ENCODE measurements at regions not wholly inside any gene's neighbourhood (a gene's known extent, or its start where the extent isn't known, plus 50 kb on each side); places are given as distances from the start of the nearest gene placed in this dataset.
"Not testable (repeated sequence)": the region's sequence is repeated elsewhere in the genome, so short reads cannot be mapped to it uniquely, and the experiment has no call there.

- TF ChIP-seq POLR2AphosphoS5 (IDR thresholded peaks at IDR 0.05) (no peak), POLR2A (IDR thresholded peaks at IDR 0.05) (no peak), CTCF (IDR thresholded peaks at IDR 0.05) (no peak)
- no peaks in the 10 kb centered on the region for H3K4me1 ChIP-seq
- intact Hi-C loops (cut with DNase I; ENCODE audit: low total_unique reads), result no loop called here
- no peak for DNase-seq (ENCODE audit: low spot score in 2 of 2)
- H3K4me3 ChIP-seq, result no peak overlapping the region
- no peaks in the 10 kb centered on the region for H3K9me3 ChIP-seq
- no peak overlapping the region for H3K27ac ChIP-seq
- no peaks in the 10 kb centered on the region for H3K36me3 ChIP-seq
- H3K27me3 ChIP-seq, result no peaks in the 10 kb centered on the region
Observed at GRCh38 chr11:112345706-112346105, 85.0 kb upstream of the PLET1 start.

- Histone ChIP-seq H3K9me3 (no peaks in the 10 kb centered on the region), H3K27ac (no peak overlapping the region), H3K27me3 (no peaks in the 10 kb centered on the region), H3K4me3 (no peak overlapping the region), H3K4me1 (no peaks in the 10 kb centered on the region), H3K36me3 (no peaks in the 10 kb centered on the region)
- no peak for DNase-seq (ENCODE audit: low spot score in 2 of 2)
- no peak for TF ChIP-seq CTCF (IDR thresholded peaks at IDR 0.05)
- intact Hi-C loops (cut with DNase I; ENCODE audit: low total_unique reads), result no loop called here
Observed at GRCh38 chr11:112346586-112346985, 85.9 kb upstream of the PLET1 start.

GRCh38 chr11:112348480-112349029, 87.9 kb upstream of the PLET1 start:
- H3K4me3 ChIP-seq, result no peak overlapping the region
- H3K36me3 ChIP-seq, result no peaks in the 10 kb centered on the region
- no peak overlapping the region for H3K27ac ChIP-seq
- H3K4me1 ChIP-seq, result no peaks in the 10 kb centered on the region
- TF ChIP-seq CTCF (IDR thresholded peaks at IDR 0.05) (no peak), POLR2AphosphoS5 (IDR thresholded peaks at IDR 0.05) (no peak), POLR2A (IDR thresholded peaks at IDR 0.05) (no peak)
- no peaks in the 10 kb centered on the region for H3K9me3 ChIP-seq
- no peaks in the 10 kb centered on the region for H3K27me3 ChIP-seq
- intact Hi-C loops (cut with DNase I; ENCODE audit: low total_unique reads), result no loop called here
- DNase-seq (ENCODE audit: low spot score in 2 of 2), result no peak

GRCh38 chr11:112351423-112351822, 90.8 kb upstream of the PLET1 start:
- H3K27me3 ChIP-seq; intact Hi-C loops (cut with DNase I; ENCODE audit: low total_unique reads): not testable (repeated sequence)

GRCh38 chr11:112352907-112353306, 92.2 kb upstream of the PLET1 start:
- TF ChIP-seq CTCF (IDR thresholded peaks at IDR 0.05) (no peak), POLR2AphosphoS5 (IDR thresholded peaks at IDR 0.05) (no peak), POLR2A (IDR thresholded peaks at IDR 0.05) (no peak)
- Histone ChIP-seq H3K36me3 (no peaks in the 10 kb centered on the region), H3K27me3 (no peaks in the 10 kb centered on the region), H3K4me3 (no peak overlapping the region), H3K4me1 (no peaks in the 10 kb centered on the region), H3K9me3 (no peaks in the 10 kb centered on the region), H3K27ac (no peak overlapping the region)
- intact Hi-C loops (cut with DNase I; ENCODE audit: low total_unique reads), result no loop called here
- no peak for DNase-seq (ENCODE audit: low spot score in 2 of 2)

More at GRCh38 chr11:112351423-112351822, 90.8 kb upstream of the PLET1 start:
- not testable (repeated sequence) for DNase-seq (ENCODE audit: low spot score in 2 of 2); H3K4me1 ChIP-seq; H3K27ac ChIP-seq; H3K36me3 ChIP-seq; H3K4me3 ChIP-seq; H3K9me3 ChIP-seq

- H3K27me3 ChIP-seq, result no peaks in the 10 kb centered on the region
- no peaks in the 10 kb centered on the region for H3K36me3 ChIP-seq
- no peak for TF ChIP-seq POLR2AphosphoS5 (IDR thresholded peaks at IDR 0.05)
- TF ChIP-seq CTCF (IDR thresholded peaks at IDR 0.05), result no peak
- no peak for TF ChIP-seq POLR2A (IDR thresholded peaks at IDR 0.05)
- no peaks in the 10 kb centered on the region for H3K9me3 ChIP-seq
- intact Hi-C loops (cut with DNase I; ENCODE audit: low total_unique reads), result no loop called here
- no peak overlapping the region for H3K4me3 ChIP-seq
- no peaks in the 10 kb centered on the region for H3K4me1 ChIP-seq
- no peak overlapping the region for H3K27ac ChIP-seq
- no peak for DNase-seq (ENCODE audit: low spot score in 2 of 2)
Observed at GRCh38 chr11:112354364-112354763, 93.7 kb upstream of the PLET1 start.

Data from breast epithelium (tissue), 4 donors.